ENCODE measurements at regions not wholly inside any gene's neighbourhood (a gene's known extent, or its start where the extent isn't known, plus 50 kb on each side); places are given as distances from the start of the nearest gene placed in this dataset.

DNA sequence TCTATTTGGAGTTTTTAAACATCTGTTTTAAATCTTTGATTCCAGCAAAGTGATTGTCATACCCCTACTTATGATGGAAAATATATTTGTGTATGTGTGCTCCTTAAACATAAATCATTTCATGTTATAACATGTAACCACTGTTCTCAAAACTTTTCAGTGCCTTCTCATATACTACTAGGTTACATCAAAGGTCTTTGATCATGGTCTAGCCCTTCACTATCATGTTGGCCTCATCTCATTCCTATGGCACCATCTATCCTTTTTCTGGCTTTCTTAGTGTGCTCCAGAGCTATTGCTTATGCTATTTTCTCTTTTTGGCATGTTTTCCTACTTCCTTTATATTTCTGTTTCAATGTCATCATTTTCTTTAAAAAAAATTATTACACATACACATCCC lies 367.9 kb upstream of the SLC39A10 start:
- no peaks in the 10 kb centered on the region for H3K27me3 ChIP-seq (ENCODE audit: control insufficient read depth in 1 of 2, insufficient read depth in 1 of 2, low read length in 2 of 2)
- no peak for DNase-seq
- no peak overlapping the region for H2AK5ac ChIP-seq (ENCODE audit: low read length, severe bottlenecking)
- H3K9me3 ChIP-seq (ENCODE audit: control insufficient read depth, low read length) = peaks cover 6% of the 10 kb centered on the region
- no peak overlapping the region for H2BK120ac ChIP-seq (ENCODE audit: low read depth, low read length)
- H3K4me1 ChIP-seq (ENCODE audit: control insufficient read depth, insufficient read depth, low read depth, low read length) = no peaks in the 10 kb centered on the region
- no peak overlapping the region for H2BK15ac ChIP-seq (ENCODE audit: low read depth, poor library complexity, severe bottlenecking)
- no peak overlapping the region for H2BK5ac ChIP-seq (ENCODE audit: low read depth, low read length, poor library complexity, severe bottlenecking)
- H3K27ac ChIP-seq (ENCODE audit: low read length, poor library complexity, severe bottlenecking) = no peak overlapping the region
- no peak overlapping the region for H3K9ac ChIP-seq (ENCODE audit: low read length)
- H2BK12ac ChIP-seq (ENCODE audit: low read length in 2 of 2) = no peak overlapping the region
- no peak overlapping the region for H3K18ac ChIP-seq (ENCODE audit: low read depth in 1 of 2, low read length in 2 of 2)
- H4K8ac ChIP-seq (ENCODE audit: low read length) = no peak overlapping the region
- H3K79me1 ChIP-seq (replicated peaks; ENCODE audit: low read length, poor library complexity, severe bottlenecking) = no peaks in the 10 kb centered on the region
- no peak overlapping the region for H3K4me3 ChIP-seq (ENCODE audit: insufficient read depth in 1 of 2, low read depth in 1 of 2, low read length in 2 of 2)
- no peak overlapping the region for H2AFZ ChIP-seq (ENCODE audit: low read depth, low read length)
- H3K36me3 ChIP-seq (ENCODE audit: control insufficient read depth in 1 of 2, insufficient read depth in 2 of 2, low read depth in 1 of 2, low read length in 2 of 2) = no peaks in the 10 kb centered on the region
- H4K91ac ChIP-seq (ENCODE audit: low read length) = no peak overlapping the region
- no peak overlapping the region for H3K4ac ChIP-seq (ENCODE audit: low read depth in 1 of 2, low read length in 2 of 2)
- H3K14ac ChIP-seq (ENCODE audit: low read length in 2 of 2) = no peak overlapping the region
- no peak overlapping the region for H3K4me2 ChIP-seq (ENCODE audit: low read length, poor library complexity, severe bottlenecking)
- no peak overlapping the region for H3K23ac ChIP-seq (ENCODE audit: low read length in 2 of 2)

DNA sequence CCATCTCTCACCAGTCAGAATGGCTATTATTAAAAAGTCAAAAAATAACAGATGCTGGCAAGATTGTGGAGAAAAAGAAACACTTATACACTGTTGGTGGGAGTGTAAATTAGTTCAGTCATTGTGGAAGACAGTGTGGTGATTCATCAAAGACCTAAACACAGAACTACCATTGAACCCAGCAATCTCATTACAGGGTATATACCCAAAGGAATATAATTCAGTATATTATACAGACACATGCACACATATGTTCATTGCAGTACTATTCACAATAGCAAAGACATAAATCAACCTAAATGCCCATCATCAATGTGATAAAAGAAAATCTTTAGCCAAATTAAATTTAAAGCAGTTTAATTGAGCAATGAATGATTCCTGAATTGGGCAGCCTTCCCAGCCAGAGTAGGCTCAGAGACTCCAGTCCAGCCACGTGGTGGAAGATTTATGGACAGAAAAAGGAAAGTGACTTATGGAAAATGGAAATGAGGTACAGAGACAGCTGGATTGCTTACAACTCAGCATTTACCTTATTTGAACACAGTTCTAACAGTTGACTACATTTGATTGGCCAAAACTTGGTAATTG lies 377.1 kb upstream of the SLC39A10 start:
- Histone ChIP-seq H3K27me3 (ENCODE audit: control insufficient read depth in 1 of 2, insufficient read depth in 1 of 2, low read length in 2 of 2) (no peaks in the 10 kb centered on the region), H2BK15ac (ENCODE audit: low read depth, poor library complexity, severe bottlenecking) (no peak overlapping the region), H3K14ac (ENCODE audit: low read length in 2 of 2) (no peak overlapping the region), H3K9me3 (ENCODE audit: control insufficient read depth, low read length) (no peaks in the 10 kb centered on the region), H3K4me1 (ENCODE audit: control insufficient read depth, insufficient read depth, low read depth, low read length) (no peaks in the 10 kb centered on the region), H2AFZ (ENCODE audit: low read depth, low read length) (no peak overlapping the region), H2BK120ac (ENCODE audit: low read depth, low read length) (no peak overlapping the region), H2BK5ac (ENCODE audit: low read depth, low read length, poor library complexity, severe bottlenecking) (no peak overlapping the region), H2BK12ac (ENCODE audit: low read length in 2 of 2) (no peak overlapping the region), H3K4ac (ENCODE audit: low read depth in 1 of 2, low read length in 2 of 2) (no peak overlapping the region), H3K36me3 (ENCODE audit: control insufficient read depth in 1 of 2, insufficient read depth in 2 of 2, low read depth in 1 of 2, low read length in 2 of 2) (no peaks in the 10 kb centered on the region), H3K4me3 (ENCODE audit: insufficient read depth in 1 of 2, low read depth in 1 of 2, low read length in 2 of 2) (no peak overlapping the region), H3K9ac (ENCODE audit: low read length) (no peak overlapping the region), H3K27ac (ENCODE audit: low read length, poor library complexity, severe bottlenecking) (no peak overlapping the region), H3K4me2 (ENCODE audit: low read length, poor library complexity, severe bottlenecking) (no peak overlapping the region), H4K91ac (ENCODE audit: low read length) (no peak overlapping the region), H3K18ac (ENCODE audit: low read depth in 1 of 2, low read length in 2 of 2) (no peak overlapping the region), H3K79me1 (replicated peaks; ENCODE audit: low read length, poor library complexity, severe bottlenecking) (no peaks in the 10 kb centered on the region), H3K23ac (ENCODE audit: low read length in 2 of 2) (no peak overlapping the region), H4K8ac (ENCODE audit: low read length) (no peak overlapping the region), H2AK5ac (ENCODE audit: low read length, severe bottlenecking) (no peak overlapping the region)
- DNase-seq = no peak
- 38% methylated on average over 1 of the region's 1 CpG for WGBS

DNA sequence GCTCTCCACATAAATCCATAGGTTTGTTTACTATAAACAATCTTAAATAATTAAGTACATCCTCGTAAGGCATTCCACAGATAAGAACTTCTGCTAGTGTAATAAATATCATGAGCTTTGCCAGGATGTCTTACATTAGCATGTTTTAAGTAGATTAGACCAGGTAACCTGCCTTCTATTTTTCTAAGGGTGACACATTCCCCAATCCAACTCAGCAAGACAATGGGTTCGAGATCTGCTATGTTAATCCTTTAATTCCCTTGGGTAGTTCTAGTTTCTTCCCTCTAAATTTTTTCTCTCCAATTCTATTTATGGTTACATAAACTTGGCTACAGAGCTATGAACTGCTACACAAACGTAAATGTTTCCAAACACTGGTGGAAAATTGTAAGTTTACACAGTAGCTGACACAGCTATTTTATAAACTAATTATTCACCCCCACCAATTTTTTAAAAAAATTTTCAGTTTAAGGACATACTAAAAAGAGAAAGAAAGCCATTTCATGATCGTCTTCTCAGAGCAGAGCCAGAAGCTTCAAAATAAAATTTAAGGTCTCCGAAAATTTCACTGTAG lies 386.5 kb upstream of the SLC39A10 start:
- Histone ChIP-seq H3K4me3 (ENCODE audit: insufficient read depth in 1 of 2, low read depth in 1 of 2, low read length in 2 of 2) (no peak overlapping the region), H3K4me1 (ENCODE audit: control insufficient read depth, insufficient read depth, low read depth, low read length) (no peaks in the 10 kb centered on the region), H3K14ac (ENCODE audit: low read length in 2 of 2) (no peak overlapping the region), H2BK12ac (ENCODE audit: low read length in 2 of 2) (no peak overlapping the region), H2AFZ (ENCODE audit: low read depth, low read length) (no peak overlapping the region), H3K4ac (ENCODE audit: low read depth in 1 of 2, low read length in 2 of 2) (no peak overlapping the region), H3K9me3 (ENCODE audit: control insufficient read depth, low read length) (no peaks in the 10 kb centered on the region), H2BK5ac (ENCODE audit: low read depth, low read length, poor library complexity, severe bottlenecking) (no peak overlapping the region), H3K79me1 (replicated peaks; ENCODE audit: low read length, poor library complexity, severe bottlenecking) (no peaks in the 10 kb centered on the region), H3K27me3 (ENCODE audit: control insufficient read depth in 1 of 2, insufficient read depth in 1 of 2, low read length in 2 of 2) (no peaks in the 10 kb centered on the region), H2AK5ac (ENCODE audit: low read length, severe bottlenecking) (no peak overlapping the region), H3K18ac (ENCODE audit: low read depth in 1 of 2, low read length in 2 of 2) (no peak overlapping the region), H3K27ac (ENCODE audit: low read length, poor library complexity, severe bottlenecking) (no peak overlapping the region), H3K36me3 (ENCODE audit: control insufficient read depth in 1 of 2, insufficient read depth in 2 of 2, low read depth in 1 of 2, low read length in 2 of 2) (no peaks in the 10 kb centered on the region), H4K8ac (ENCODE audit: low read length) (no peak overlapping the region), H3K9ac (ENCODE audit: low read length) (no peak overlapping the region), H2BK15ac (ENCODE audit: low read depth, poor library complexity, severe bottlenecking) (no peak overlapping the region), H4K91ac (ENCODE audit: low read length) (no peak overlapping the region), H2BK120ac (ENCODE audit: low read depth, low read length) (no peak overlapping the region), H3K4me2 (ENCODE audit: low read length, poor library complexity, severe bottlenecking) (no peak overlapping the region), H3K23ac (ENCODE audit: low read length in 2 of 2) (no peak overlapping the region)
- no peak for DNase-seq
- WGBS = 72% methylated on average over 4 of the region's 5 CpGs

DNA sequence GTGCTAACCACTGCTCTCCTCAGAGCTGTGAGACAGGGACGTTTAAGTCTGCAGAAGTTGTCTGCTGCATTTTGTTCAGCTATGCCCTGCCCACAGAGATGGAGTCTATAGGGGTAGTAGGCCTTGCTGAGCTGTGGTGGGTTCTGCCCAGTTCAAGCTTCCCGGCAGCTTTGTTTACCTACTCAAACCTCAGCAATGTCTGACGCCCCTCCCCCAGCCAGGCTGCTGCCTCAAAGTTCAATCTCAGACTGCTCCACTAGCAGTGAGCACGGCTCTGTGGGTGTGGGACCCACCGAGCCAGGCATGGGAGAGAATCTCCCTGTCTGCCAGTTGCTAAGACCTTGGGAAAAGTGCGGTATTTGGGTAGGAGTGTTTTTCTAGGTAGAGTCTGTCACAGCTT lies 387.8 kb upstream of the SLC39A10 start:
- Histone ChIP-seq H2BK5ac (ENCODE audit: low read depth, low read length, poor library complexity, severe bottlenecking) (no peak overlapping the region), H2BK12ac (ENCODE audit: low read length in 2 of 2) (no peak overlapping the region), H3K23ac (ENCODE audit: low read length in 2 of 2) (no peak overlapping the region), H3K4me2 (ENCODE audit: low read length, poor library complexity, severe bottlenecking) (no peak overlapping the region), H2BK15ac (ENCODE audit: low read depth, poor library complexity, severe bottlenecking) (no peak overlapping the region), H3K4me3 (ENCODE audit: insufficient read depth in 1 of 2, low read depth in 1 of 2, low read length in 2 of 2) (no peak overlapping the region), H3K79me1 (replicated peaks; ENCODE audit: low read length, poor library complexity, severe bottlenecking) (no peaks in the 10 kb centered on the region), H2BK120ac (ENCODE audit: low read depth, low read length) (no peak overlapping the region), H3K14ac (ENCODE audit: low read length in 2 of 2) (no peak overlapping the region), H3K18ac (ENCODE audit: low read depth in 1 of 2, low read length in 2 of 2) (no peak overlapping the region), H3K4ac (ENCODE audit: low read depth in 1 of 2, low read length in 2 of 2) (no peak overlapping the region), H3K27me3 (ENCODE audit: control insufficient read depth in 1 of 2, insufficient read depth in 1 of 2, low read length in 2 of 2) (no peaks in the 10 kb centered on the region), H3K27ac (ENCODE audit: low read length, poor library complexity, severe bottlenecking) (no peak overlapping the region), H2AK5ac (ENCODE audit: low read length, severe bottlenecking) (no peak overlapping the region), H4K8ac (ENCODE audit: low read length) (no peak overlapping the region), H3K4me1 (ENCODE audit: control insufficient read depth, insufficient read depth, low read depth, low read length) (no peaks in the 10 kb centered on the region), H3K9me3 (ENCODE audit: control insufficient read depth, low read length) (no peaks in the 10 kb centered on the region), H3K36me3 (ENCODE audit: control insufficient read depth in 1 of 2, insufficient read depth in 2 of 2, low read depth in 1 of 2, low read length in 2 of 2) (no peaks in the 10 kb centered on the region), H2AFZ (ENCODE audit: low read depth, low read length) (no peak overlapping the region), H3K9ac (ENCODE audit: low read length) (no peak overlapping the region), H4K91ac (ENCODE audit: low read length) (no peak overlapping the region)
- WGBS = 76% methylated on average over 4 of the region's 6 CpGs
- no peak for DNase-seq
